Colonic mucosa (tissue), 4 donors: ENCODE measurements at regions not wholly inside any gene's neighbourhood (a gene's known extent, or its start where the extent isn't known, plus 50 kb on each side); places are given as distances from the start of the nearest gene placed in this dataset.

ENCODE experiments used
- DNase-seq: peaks from one replicate; pipeline ENCODE4 v3.0.0-alpha.2; 2020
- H3K27ac ChIP-seq: fragments of 200-600 bp; one replicate; pipeline ENCODE4 v1.8.0; 2021
- H3K27me3 ChIP-seq: fragments of 200-600 bp; one replicate; pipeline ENCODE4 v1.8.0; 2021
- H3K36me3 ChIP-seq: fragments of 200-600 bp; one replicate; pipeline ENCODE4 v1.8.0; 2021
- H3K4me1 ChIP-seq: fragments of 200-600 bp; one replicate; pipeline ENCODE4 v1.8.0; 2021; ENCODE audit warnings: mild to moderate bottlenecking
- H3K4me3 ChIP-seq: fragments of 200-600 bp; one replicate; pipeline ENCODE4 v1.8.0; 2021
- H3K9ac ChIP-seq, 2 donors: one replicate each; pipeline ENCODE4 v1.7.0; 2013; ENCODE audit warnings: control low read depth in 2 of 2, low read depth in 2 of 2, low read length in 2 of 2
- H3K9me3 ChIP-seq: fragments of 200-600 bp; one replicate; pipeline ENCODE4 v1.8.0; 2021
- CTCF ChIP-seq: fragments of 200-600 bp; IDR thresholded peaks from one replicate; pipeline ENCODE4 v1.8.0; 2022; ENCODE audit warnings: antibody characterized with exemption, mild to moderate bottlenecking
- intact Hi-C: fragments of 100-400 bp; cut with DNase I; formaldehyde crosslinking; loops from one replicate; pipeline ENCODE4 v1.14.1; 2022
- donor health status: healthy.
- donor health status: DM: no; HTN: no; CAD: no.
- donor health status: DM: no; HTN: no; CAD: no.

GRCh38 chr6:1015825-1016224 is 296.1 kb upstream of the FOXQ1 start:
- no peak for DNase-seq
- intact Hi-C loops: no loop called here
- no peak overlapping the region for H3K4me3 ChIP-seq
- no peak overlapping the region for H3K27ac ChIP-seq
- H3K36me3 ChIP-seq: no peaks in the 10 kb centered on the region
- H3K9me3 ChIP-seq: no peaks in the 10 kb centered on the region
- H3K4me1 ChIP-seq: no peaks in the 10 kb centered on the region
- TF ChIP-seq CTCF: no peak
- no peak overlapping the region for H3K9ac ChIP-seq
- H3K27me3 ChIP-seq: no peaks in the 10 kb centered on the region

GRCh38 chr6:1014431-1014807 is 297.5 kb upstream of the FOXQ1 start:
- TF ChIP-seq CTCF: no peak
- H3K27ac ChIP-seq: no peak overlapping the region
- H3K4me3 ChIP-seq: no peak overlapping the region
- no peaks in the 10 kb centered on the region for H3K4me1 ChIP-seq
- no peaks in the 10 kb centered on the region for H3K27me3 ChIP-seq
- no peak overlapping the region for H3K9ac ChIP-seq
- intact Hi-C loops: no loop called here
- no peaks in the 10 kb centered on the region for H3K36me3 ChIP-seq
- no peak for DNase-seq
- H3K9me3 ChIP-seq: no peaks in the 10 kb centered on the region

GRCh38 chr6:1013656-1014430 is 298.1 kb upstream of the FOXQ1 start:
- TF ChIP-seq CTCF: no peak
- Histone ChIP-seq H3K4me3 (no peak overlapping the region), H3K9me3 (no peaks in the 10 kb centered on the region), H3K36me3 (no peaks in the 10 kb centered on the region), H3K9ac (no peak overlapping the region), H3K27ac (no peak overlapping the region), H3K4me1 (no peaks in the 10 kb centered on the region), H3K27me3 (no peaks in the 10 kb centered on the region)
- intact Hi-C loops: no loop called here
- no peak for DNase-seq

- no peak for TF ChIP-seq CTCF
- no peak overlapping the region for H3K27ac ChIP-seq
- intact Hi-C loops: no loop called here
These were observed 302.8 kb upstream of the FOXQ1 start for GRCh38 chr6:1009103-1009502.

GRCh38 chr6:1007159-1007558 is 304.7 kb upstream of the FOXQ1 start:
- Histone ChIP-seq H3K4me1 (no peaks in the 10 kb centered on the region), H3K27me3 (no peaks in the 10 kb centered on the region), H3K9me3 (no peaks in the 10 kb centered on the region), H3K9ac (no peak overlapping the region), H3K4me3 (no peak overlapping the region), H3K36me3 (no peaks in the 10 kb centered on the region), H3K27ac (no peak overlapping the region)
- intact Hi-C loops: no loop called here
- no peak for TF ChIP-seq CTCF
- DNase-seq: no peak

More at GRCh38 chr6:1009103-1009502, 302.8 kb upstream of the FOXQ1 start:
- no peak for DNase-seq
- Histone ChIP-seq H3K9ac (no peak overlapping the region), H3K27me3 (no peaks in the 10 kb centered on the region), H3K4me3 (no peak overlapping the region), H3K36me3 (no peaks in the 10 kb centered on the region), H3K9me3 (no peaks in the 10 kb centered on the region), H3K4me1 (no peaks in the 10 kb centered on the region)
